ENCODE measurements at regions not wholly inside any gene's neighbourhood (a gene's known extent, or its start where the extent isn't known, plus 50 kb on each side); places are given as distances from the start of the nearest gene placed in this dataset.

DNA sequence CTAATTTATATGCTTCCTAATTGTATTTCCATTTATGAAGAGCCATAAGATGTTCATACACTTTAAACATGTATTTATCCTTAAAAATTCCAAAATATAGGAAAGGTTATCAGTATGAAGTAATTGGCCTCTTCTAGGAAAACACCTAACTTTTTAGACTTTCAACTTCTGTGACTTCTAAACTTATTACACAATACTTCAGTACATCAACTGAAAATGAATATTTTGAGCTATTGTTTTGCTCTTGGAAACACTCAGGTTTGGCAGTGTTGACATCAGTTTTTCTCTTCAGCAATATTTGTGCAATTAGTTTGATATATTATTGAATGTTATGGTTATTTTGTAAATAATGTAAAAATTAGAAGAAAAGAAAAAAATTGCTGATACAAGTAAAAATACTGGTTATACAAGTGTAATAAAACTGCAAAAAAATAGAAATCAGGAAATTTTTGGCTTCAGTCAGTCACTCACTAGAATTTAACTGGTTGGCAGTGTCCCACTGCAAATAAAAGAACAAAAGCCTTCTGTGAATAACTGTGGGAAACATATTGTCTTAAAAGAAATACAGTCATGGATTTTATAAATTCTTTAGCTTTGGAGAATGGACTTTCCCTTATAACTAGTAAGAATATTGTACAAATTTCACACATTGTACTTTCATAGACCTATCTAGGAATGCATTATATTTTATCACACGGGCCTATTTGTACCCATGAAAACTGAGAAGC lies 635.9 kb downstream of the TLE1 start:
- TF ChIP-seq, protein P1, sequence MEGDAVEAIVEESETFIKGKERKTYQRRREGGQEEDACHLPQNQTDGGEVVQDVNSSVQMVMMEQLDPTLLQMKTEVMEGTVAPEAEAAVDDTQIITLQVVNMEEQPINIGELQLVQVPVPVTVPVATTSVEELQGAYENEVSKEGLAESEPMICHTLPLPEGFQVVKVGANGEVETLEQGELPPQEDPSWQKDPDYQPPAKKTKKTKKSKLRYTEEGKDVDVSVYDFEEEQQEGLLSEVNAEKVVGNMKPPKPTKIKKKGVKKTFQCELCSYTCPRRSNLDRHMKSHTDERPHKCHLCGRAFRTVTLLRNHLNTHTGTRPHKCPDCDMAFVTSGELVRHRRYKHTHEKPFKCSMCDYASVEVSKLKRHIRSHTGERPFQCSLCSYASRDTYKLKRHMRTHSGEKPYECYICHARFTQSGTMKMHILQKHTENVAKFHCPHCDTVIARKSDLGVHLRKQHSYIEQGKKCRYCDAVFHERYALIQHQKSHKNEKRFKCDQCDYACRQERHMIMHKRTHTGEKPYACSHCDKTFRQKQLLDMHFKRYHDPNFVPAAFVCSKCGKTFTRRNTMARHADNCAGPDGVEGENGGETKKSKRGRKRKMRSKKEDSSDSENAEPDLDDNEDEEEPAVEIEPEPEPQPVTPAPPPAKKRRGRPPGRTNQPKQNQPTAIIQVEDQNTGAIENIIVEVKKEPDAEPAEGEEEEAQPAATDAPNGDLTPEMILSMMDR (IDR thresholded peaks at IDR 0.05) = no peak
- POLR2A ChIA-PET = no interaction called here
- Mint-ChIP-seq H3K4me3 (no peak overlapping the region), H3K27me3 (no peaks in the 10 kb centered on the region), H3K27ac (no peak overlapping the region), H3K36me3 (ENCODE audit: low read depth) (no peaks in the 10 kb centered on the region), H3K9me3 (no peaks in the 10 kb centered on the region), H3K4me1 (no peaks in the 10 kb centered on the region)
- intact Hi-C loops (cut with micrococcal nuclease) = no loop called here
- DNase-seq (no peak), ATAC-seq (ENCODE audit: low read depth) (no peak)
- CTCF ChIA-PET = no interaction called here

DNA sequence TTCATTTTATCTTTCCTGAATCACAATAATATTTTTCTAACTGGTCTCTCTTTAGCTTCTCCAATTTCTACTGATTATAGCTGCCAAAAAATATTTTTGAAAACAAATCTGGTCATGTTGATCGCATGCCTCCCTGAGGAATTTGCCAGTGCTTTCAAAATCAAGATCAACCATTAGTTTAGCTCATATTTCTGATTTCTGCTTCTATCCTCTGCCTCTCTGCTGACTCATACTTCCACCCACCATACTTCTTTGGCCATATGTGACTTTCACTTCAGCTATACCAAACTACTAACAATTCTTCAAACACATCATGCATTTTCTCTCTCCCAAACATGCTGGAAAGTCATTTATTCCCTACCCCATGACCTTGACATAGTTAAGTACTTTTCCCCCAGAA lies 636.5 kb downstream of the TLE1 start:
- TF ChIP-seq, protein P1 (IDR thresholded peaks at IDR 0.05) = no peak
- POLR2A ChIA-PET = no interaction called here
- CTCF ChIA-PET = no interaction called here
- intact Hi-C loops (cut with micrococcal nuclease) = no loop called here
- Mint-ChIP-seq H3K36me3 (ENCODE audit: low read depth) (no peaks in the 10 kb centered on the region), H3K4me1 (no peaks in the 10 kb centered on the region), H3K27ac (no peak overlapping the region), H3K27me3 (no peaks in the 10 kb centered on the region), H3K9me3 (no peaks in the 10 kb centered on the region), H3K4me3 (no peak overlapping the region)
- no peak for ATAC-seq (ENCODE audit: low read depth)
- no peak for DNase-seq

DNA sequence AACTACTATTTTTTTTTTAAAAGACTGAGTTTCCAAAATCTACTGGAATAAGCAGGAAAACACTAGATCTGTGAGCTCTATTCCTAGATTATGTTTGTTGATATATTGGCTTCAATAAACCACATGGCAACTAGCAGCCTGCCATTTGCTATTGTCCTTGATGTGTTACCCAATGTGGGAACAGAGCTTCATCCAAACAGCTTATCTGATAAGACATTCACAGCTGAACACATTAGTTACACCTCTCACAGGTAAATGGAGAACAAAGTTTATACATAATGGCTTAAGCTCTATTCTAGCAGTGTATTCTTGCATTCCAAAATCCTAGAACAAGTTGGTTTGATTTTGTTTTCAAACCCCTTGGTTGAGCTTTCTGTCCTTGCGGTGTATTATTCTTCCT lies 642.1 kb downstream of the TLE1 start:
- POLR2A ChIA-PET = no interaction called here

DNA sequence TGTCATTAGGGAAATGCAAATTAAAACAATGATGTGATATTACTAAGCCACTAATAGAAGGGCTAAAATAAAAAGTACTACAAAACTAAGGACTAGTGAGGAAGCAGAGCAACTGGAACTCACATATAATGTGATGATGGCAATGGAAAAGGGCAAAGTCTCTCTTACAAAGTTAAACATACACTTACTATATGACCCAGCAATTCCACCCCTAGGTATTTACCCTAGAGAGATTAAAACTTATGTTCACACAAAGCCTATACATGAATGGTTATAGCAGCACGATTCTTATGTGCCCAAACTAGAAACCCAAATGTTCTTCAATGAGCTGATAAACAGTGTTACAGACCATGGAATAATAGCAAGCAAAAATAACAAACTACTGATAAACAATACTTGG lies 643.7 kb downstream of the TLE1 start:
- Mint-ChIP-seq H3K4me1 (no peaks in the 10 kb centered on the region), H3K4me3 (no peak overlapping the region), H3K9me3 (no peaks in the 10 kb centered on the region), H3K36me3 (ENCODE audit: low read depth) (no peaks in the 10 kb centered on the region), H3K27ac (no peak overlapping the region), H3K27me3 (no peaks in the 10 kb centered on the region)
- ATAC-seq (ENCODE audit: low read depth) (no peak), DNase-seq (no peak)
- POLR2A ChIA-PET = no interaction called here
- CTCF ChIA-PET = no interaction called here
- TF ChIP-seq, protein P1 (IDR thresholded peaks at IDR 0.05) = no peak
- intact Hi-C loops (cut with micrococcal nuclease) = no loop called here

More for the DNA sequence above, 642.1 kb downstream of the TLE1 start:
- Mint-ChIP-seq H3K4me1 (no peaks in the 10 kb centered on the region), H3K4me3 (no peak overlapping the region), H3K27ac (no peak overlapping the region), H3K27me3 (no peaks in the 10 kb centered on the region), H3K36me3 (ENCODE audit: low read depth) (no peaks in the 10 kb centered on the region), H3K9me3 (no peaks in the 10 kb centered on the region)
- ATAC-seq (ENCODE audit: low read depth) = no peak
- intact Hi-C loops (cut with micrococcal nuclease) = no loop called here
- CTCF ChIA-PET = no interaction called here
- DNase-seq = no peak
- TF ChIP-seq, protein P1 (IDR thresholded peaks at IDR 0.05) = no peak

DNA sequence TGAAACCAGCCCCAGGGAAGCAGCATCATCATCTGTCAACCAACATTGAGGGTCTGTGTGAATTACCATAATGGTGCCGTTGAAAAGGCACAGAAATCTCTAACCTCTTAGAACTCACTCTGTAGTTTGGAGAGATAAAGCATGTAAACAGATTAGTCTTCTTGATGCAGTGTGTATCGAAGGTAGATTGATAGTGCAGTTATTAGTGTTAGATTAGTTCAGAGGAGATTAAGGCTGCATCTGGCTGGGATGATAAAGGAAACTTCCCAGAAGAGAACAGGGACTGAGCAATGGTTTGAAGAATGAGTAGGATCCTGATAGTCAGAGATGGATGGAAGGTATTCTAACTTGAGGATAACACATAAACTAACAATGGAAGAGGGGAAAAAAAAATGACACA lies 651.5 kb downstream of the TLE1 start:
- Mint-ChIP-seq H3K36me3 (ENCODE audit: low read depth) (no peaks in the 10 kb centered on the region), H3K27me3 (no peaks in the 10 kb centered on the region), H3K9me3 (no peaks in the 10 kb centered on the region), H3K27ac (no peak overlapping the region), H3K4me1 (no peaks in the 10 kb centered on the region), H3K4me3 (no peak overlapping the region)
- CTCF ChIA-PET = no interaction called here
- POLR2A ChIA-PET = no interaction called here
- DNase-seq (no peak), ATAC-seq (ENCODE audit: low read depth) (no peak)
- intact Hi-C loops (cut with micrococcal nuclease) = no loop called here
- TF ChIP-seq, protein P1 (IDR thresholded peaks at IDR 0.05) = no peak

Data from activated B cell treated with CpG ODN at 0.5 μM for 24 hours (primary cell).